K562 (cell line): ENCODE measurements at regions not wholly inside any gene's neighbourhood (a gene's known extent, or its start where the extent isn't known, plus 50 kb on each side); places are given as distances from the start of the nearest gene placed in this dataset.

Source experiments
- ESRRB ChIP-seq: fragments of 250-450 bp; sonication (Bioruptor Pico); IDR thresholded peaks from 2 replicates; pipeline ENCODE4 v1.5.0; 2020; ENCODE audit warnings: mild to moderate bottlenecking, moderate library complexity, borderline replicate concordance
- JUN ChIP-seq, 2 experiments: sonication (generic) in 1 of 2; formaldehyde crosslinking in 1 of 2; IDR thresholded peaks; 2 replicates each; pipeline versions ENCODE4 v1.6.1 to v1.8.0; 2012 to 2022; ENCODE audit warnings: borderline replicate concordance in 2 of 2, mild to moderate bottlenecking in 2 of 2, improper control_type of control experiment in 1 of 2, low read depth in 1 of 2, low read length in 1 of 2, missing genetic modification reagents in 1 of 2
- MIER1 ChIP-seq: fragments of 450-650 bp; IDR thresholded peaks from 2 replicates; pipeline ENCODE4 v1.6.1; 2016; ENCODE audit warnings: antibody characterized with exemption, mild to moderate bottlenecking, low read depth
- PCBP2 ChIP-seq: fragments of 200-400 bp; formaldehyde crosslinking; IDR thresholded peaks from 2 replicates; pipeline ENCODE4 v1.6.1; 2018; ENCODE audit warnings: low read length, low read depth, mild to moderate bottlenecking, moderate library complexity; ENCODE audit not compliant: poor library complexity, severe bottlenecking
- TCF7 ChIP-seq: sonication (generic); IDR thresholded peaks from 2 replicates; pipeline ENCODE4 v1.6.1; 2016; ENCODE audit warnings: antibody characterized with exemption, borderline replicate concordance
- WHSC1 ChIP-seq: IDR thresholded peaks from one replicate; pipeline ENCODE4 v1.6.1; 2012; ENCODE audit warnings: low read length, control low read depth, inconsistent platforms
- TF ChIP-seq, protein P1 (sequence below), 2 experiments: fragments of 450-650 bp in 1 of 2; sonication (generic) in 1 of 2; formaldehyde crosslinking in 1 of 2; IDR thresholded peaks; 2 replicates each; pipeline versions ENCODE4 v1.7.1 to v1.9.0; 2016 to 2022; ENCODE audit warnings: inconsistent platforms in 1 of 2, mild to moderate bottlenecking in 1 of 2, missing genetic modification reagents in 1 of 2
- TF ChIP-seq, protein P2 (sequence below): fragments of 250-450 bp; sonication (Bioruptor Pico); IDR thresholded peaks from 2 replicates; pipeline ENCODE4 v1.5.0; 2021

DNA sequence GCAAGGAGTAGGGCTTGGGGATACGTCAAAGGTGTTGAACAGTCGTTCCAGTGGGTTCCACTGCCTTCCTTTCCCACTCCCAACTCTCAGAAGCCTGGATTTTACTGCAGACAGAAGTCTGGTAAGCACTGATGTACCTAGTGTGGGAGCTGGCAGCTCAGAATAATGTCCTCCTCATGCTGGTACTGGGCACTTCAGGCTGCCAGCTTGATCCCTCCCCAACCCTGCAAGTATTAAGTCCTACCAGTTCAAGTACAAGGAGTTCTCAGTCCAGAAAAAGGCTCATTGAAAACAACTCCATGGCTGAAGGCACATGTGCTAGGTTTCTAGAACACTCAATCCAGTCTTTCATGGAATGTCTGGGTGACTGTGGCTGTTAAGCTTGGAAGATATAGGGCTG is 304.3 kb downstream of the NUAK1 start (continued):
- TF ChIP-seq, protein P1, sequence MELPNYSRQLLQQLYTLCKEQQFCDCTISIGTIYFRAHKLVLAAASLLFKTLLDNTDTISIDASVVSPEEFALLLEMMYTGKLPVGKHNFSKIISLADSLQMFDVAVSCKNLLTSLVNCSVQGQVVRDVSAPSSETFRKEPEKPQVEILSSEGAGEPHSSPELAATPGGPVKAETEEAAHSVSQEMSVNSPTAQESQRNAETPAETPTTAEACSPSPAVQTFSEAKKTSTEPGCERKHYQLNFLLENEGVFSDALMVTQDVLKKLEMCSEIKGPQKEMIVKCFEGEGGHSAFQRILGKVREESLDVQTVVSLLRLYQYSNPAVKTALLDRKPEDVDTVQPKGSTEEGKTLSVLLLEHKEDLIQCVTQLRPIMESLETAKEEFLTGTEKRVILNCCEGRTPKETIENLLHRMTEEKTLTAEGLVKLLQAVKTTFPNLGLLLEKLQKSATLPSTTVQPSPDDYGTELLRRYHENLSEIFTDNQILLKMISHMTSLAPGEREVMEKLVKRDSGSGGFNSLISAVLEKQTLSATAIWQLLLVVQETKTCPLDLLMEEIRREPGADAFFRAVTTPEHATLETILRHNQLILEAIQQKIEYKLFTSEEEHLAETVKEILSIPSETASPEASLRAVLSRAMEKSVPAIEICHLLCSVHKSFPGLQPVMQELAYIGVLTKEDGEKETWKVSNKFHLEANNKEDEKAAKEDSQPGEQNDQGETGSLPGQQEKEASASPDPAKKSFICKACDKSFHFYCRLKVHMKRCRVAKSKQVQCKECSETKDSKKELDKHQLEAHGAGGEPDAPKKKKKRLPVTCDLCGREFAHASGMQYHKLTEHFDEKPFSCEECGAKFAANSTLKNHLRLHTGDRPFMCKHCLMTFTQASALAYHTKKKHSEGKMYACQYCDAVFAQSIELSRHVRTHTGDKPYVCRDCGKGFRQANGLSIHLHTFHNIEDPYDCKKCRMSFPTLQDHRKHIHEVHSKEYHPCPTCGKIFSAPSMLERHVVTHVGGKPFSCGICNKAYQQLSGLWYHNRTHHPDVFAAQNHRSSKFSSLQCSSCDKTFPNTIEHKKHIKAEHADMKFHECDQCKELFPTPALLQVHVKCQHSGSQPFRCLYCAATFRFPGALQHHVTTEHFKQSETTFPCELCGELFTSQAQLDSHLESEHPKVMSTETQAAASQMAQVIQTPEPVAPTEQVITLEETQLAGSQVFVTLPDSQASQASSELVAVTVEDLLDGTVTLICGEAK (IDR thresholded peaks at IDR 0.05) = no peak
- TF ChIP-seq, protein P1 (CRISPR knock-in tag; IDR thresholded peaks at IDR 0.05) = no peak
- TF ChIP-seq MIER1 = no peak
- TF ChIP-seq WHSC1 = no peak
- TF ChIP-seq ESRRB (CRISPR knock-in tag) = no peak
- TF ChIP-seq, protein P2, sequence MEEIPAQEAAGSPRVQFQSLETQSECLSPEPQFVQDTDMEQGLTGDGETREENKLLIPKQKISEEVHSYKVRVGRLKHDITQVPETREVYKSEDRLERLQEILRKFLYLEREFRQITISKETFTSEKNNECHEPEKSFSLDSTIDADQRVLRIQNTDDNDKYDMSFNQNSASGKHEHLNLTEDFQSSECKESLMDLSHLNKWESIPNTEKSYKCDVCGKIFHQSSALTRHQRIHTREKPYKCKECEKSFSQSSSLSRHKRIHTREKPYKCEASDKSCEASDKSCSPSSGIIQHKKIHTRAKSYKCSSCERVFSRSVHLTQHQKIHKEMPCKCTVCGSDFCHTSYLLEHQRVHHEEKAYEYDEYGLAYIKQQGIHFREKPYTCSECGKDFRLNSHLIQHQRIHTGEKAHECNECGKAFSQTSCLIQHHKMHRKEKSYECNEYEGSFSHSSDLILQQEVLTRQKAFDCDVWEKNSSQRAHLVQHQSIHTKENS (CRISPR knock-in tag) = no peak
- TF ChIP-seq TCF7 = no peak
- no peak for TF ChIP-seq PCBP2
- no peak for TF ChIP-seq JUN (IDR thresholded peaks at IDR 0.05; ENCODE audit: borderline replicate concordance, low read depth, low read length)
- no peak for TF ChIP-seq JUN (CRISPR knock-in tag; IDR thresholded peaks at IDR 0.05; ENCODE audit: borderline replicate concordance)
